DOHH2 (cell line): ENCODE measurements at regions not wholly inside any gene's neighbourhood (a gene's known extent, or its start where the extent isn't known, plus 50 kb on each side); places are given as distances from the start of the nearest gene placed in this dataset.

Experiments
- H3F3A ChIP-seq: fragments of 200-600 bp; sonication (generic), shearing (Covaris generic); 2 replicates; pipeline ENCODE4 v1.6.0; 2016; ENCODE audit warnings: antibody characterized with exemption, mild to moderate bottlenecking; ENCODE audit not compliant: control insufficient read depth, insufficient read depth
- H3K27ac ChIP-seq: fragments of 200-600 bp; sonication (generic); 2 replicates; pipeline ENCODE4 v1.5.1; 2014; ENCODE audit warnings: low read depth, mild to moderate bottlenecking, low read length, moderate library complexity
- H3K27me3 ChIP-seq: fragments of 200-600 bp; sonication (generic); 2 replicates; pipeline ENCODE4 v1.6.1; 2014; ENCODE audit warnings: mild to moderate bottlenecking, low read length, mixed read lengths; ENCODE audit not compliant: control insufficient read depth
- H3K36me3 ChIP-seq: fragments of 200-600 bp; sonication (generic); 2 replicates; pipeline ENCODE4 v1.6.1; 2014; ENCODE audit warnings: mild to moderate bottlenecking, low read length, moderate library complexity, mixed read lengths; ENCODE audit not compliant: control insufficient read depth
- H3K4me1 ChIP-seq: fragments of 200-600 bp; sonication (generic); 2 replicates; pipeline ENCODE4 v1.6.1; 2014; ENCODE audit warnings: mild to moderate bottlenecking, low read length, mixed read lengths; ENCODE audit not compliant: control insufficient read depth
- H3K4me2 ChIP-seq: fragments of 200-600 bp; sonication (generic); 2 replicates; pipeline ENCODE4 v1.6.0; 2014; ENCODE audit warnings: mild to moderate bottlenecking, low read length, moderate library complexity
- H3K4me3 ChIP-seq: fragments of 200-600 bp; sonication (generic); 2 replicates; pipeline ENCODE4 v1.5.1; 2014; ENCODE audit warnings: mild to moderate bottlenecking, low read length, mixed read lengths
- H3K79me2 ChIP-seq: fragments of 200-600 bp; sonication (generic); 2 replicates; pipeline ENCODE4 v1.6.1; 2014; ENCODE audit warnings: mild to moderate bottlenecking, low read length, mixed read lengths; ENCODE audit not compliant: control insufficient read depth
- H3K9me2 ChIP-seq: fragments of 200-600 bp; sonication (generic); replicated peaks from 2 replicates; pipeline ENCODE4 v1.6.1; 2014; ENCODE audit warnings: mild to moderate bottlenecking, low read length, mixed read lengths; ENCODE audit not compliant: control insufficient read depth
- H3K9me3 ChIP-seq: fragments of 200-600 bp; sonication (generic); 2 replicates; pipeline ENCODE4 v1.6.1; 2014; ENCODE audit warnings: antibody characterized with exemption, low read length, mixed read lengths; ENCODE audit not compliant: control insufficient read depth, insufficient read depth
- H4K20me1 ChIP-seq: fragments of 200-600 bp; sonication (generic); 2 replicates; pipeline ENCODE4 v1.6.0; 2014; ENCODE audit warnings: low read depth, mild to moderate bottlenecking, antibody characterized with exemption, low read length, moderate library complexity; ENCODE audit not compliant: control insufficient read depth, insufficient read depth
- CTCF ChIP-seq: fragments of 200-600 bp; sonication (generic); IDR thresholded peaks from one replicate; pipeline ENCODE4 v1.5.1; 2014; ENCODE audit warnings: antibody characterized with exemption, mild to moderate bottlenecking, low read depth, low read length; ENCODE audit not compliant: poor library complexity, severe bottlenecking
- EZH2phosphoT487 ChIP-seq: fragments of 200-600 bp; sonication (generic); IDR thresholded peaks from 2 replicates; pipeline ENCODE4 v1.6.1; 2017; ENCODE audit warnings: borderline replicate concordance, mild to moderate bottlenecking, antibody characterized with exemption, low read length, moderate library complexity, mixed read lengths

DNA sequence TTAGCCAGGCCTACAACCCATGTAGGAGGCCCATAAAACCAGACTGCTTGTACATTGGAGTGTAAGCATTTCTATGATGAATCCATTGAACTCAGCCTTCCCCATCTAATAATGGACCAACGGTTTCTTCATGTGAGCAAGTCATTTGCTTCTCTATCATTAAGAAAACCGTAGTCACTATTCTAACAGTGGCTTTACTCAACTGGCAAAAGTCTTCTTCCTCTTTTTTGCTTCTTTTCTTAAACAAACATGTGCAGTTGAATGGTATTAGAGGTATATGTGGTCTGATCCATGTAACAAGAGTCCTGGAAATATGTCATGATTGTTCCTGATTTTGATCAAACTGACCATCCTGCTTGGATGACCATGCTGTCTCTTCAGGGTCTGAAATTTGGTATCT, 132.4 kb upstream of the STXBP5 start:
- Histone ChIP-seq H3F3A (no peaks in the 10 kb centered on the region), H3K36me3 (no peaks in the 10 kb centered on the region), H3K79me2 (no peaks in the 10 kb centered on the region), H3K27me3 (no peaks in the 10 kb centered on the region), H3K27ac (no peak overlapping the region), H3K4me2 (no peak overlapping the region), H3K4me3 (no peak overlapping the region), H4K20me1 (no peaks in the 10 kb centered on the region), H3K4me1 (no peaks in the 10 kb centered on the region), H3K9me3 (no peaks in the 10 kb centered on the region), H3K9me2 (no peaks in the 10 kb centered on the region)
- no peak for TF ChIP-seq EZH2phosphoT487
- no peak for TF ChIP-seq CTCF

DNA sequence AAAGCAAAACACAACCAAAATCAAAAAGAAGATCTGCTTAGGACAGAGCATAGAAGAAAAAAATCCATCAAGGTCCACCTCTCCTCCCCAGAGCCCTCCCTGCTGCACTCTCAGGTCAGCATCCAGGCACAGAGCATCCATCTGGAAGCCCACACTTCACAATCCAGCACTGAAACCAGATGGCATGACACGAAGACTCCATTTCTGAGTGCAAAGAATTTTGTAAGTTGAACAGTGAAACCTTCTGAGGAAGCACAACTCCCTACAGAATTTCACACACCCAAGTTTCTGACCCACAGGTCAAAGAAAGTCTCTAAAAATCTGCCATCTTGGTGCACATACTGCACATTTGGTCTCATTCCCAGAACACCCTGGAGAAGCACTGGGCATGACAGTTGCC, 128.8 kb upstream of the STXBP5 start:
- TF ChIP-seq EZH2phosphoT487, result no peak
- TF ChIP-seq CTCF, result no peak
- Histone ChIP-seq H3K27ac (no peak overlapping the region), H3K9me3 (no peaks in the 10 kb centered on the region), H4K20me1 (no peaks in the 10 kb centered on the region), H3K79me2 (no peaks in the 10 kb centered on the region), H3F3A (no peaks in the 10 kb centered on the region), H3K4me1 (no peaks in the 10 kb centered on the region), H3K36me3 (no peaks in the 10 kb centered on the region), H3K4me3 (no peak overlapping the region), H3K27me3 (no peaks in the 10 kb centered on the region), H3K4me2 (no peak overlapping the region), H3K9me2 (no peaks in the 10 kb centered on the region)

GRCh38 chr6:147077251-147077650, 127.0 kb upstream of the STXBP5 start:
- Histone ChIP-seq H3K79me2 (no peaks in the 10 kb centered on the region), H4K20me1 (no peaks in the 10 kb centered on the region), H3K27me3 (no peaks in the 10 kb centered on the region), H3K9me3 (no peaks in the 10 kb centered on the region), H3K4me1 (no peaks in the 10 kb centered on the region), H3K9me2 (no peaks in the 10 kb centered on the region), H3K4me3 (no peak overlapping the region), H3K36me3 (no peaks in the 10 kb centered on the region), H3F3A (no peaks in the 10 kb centered on the region), H3K4me2 (no peak overlapping the region), H3K27ac (no peak overlapping the region)
- TF ChIP-seq CTCF (no peak), EZH2phosphoT487 (no peak)

DNA sequence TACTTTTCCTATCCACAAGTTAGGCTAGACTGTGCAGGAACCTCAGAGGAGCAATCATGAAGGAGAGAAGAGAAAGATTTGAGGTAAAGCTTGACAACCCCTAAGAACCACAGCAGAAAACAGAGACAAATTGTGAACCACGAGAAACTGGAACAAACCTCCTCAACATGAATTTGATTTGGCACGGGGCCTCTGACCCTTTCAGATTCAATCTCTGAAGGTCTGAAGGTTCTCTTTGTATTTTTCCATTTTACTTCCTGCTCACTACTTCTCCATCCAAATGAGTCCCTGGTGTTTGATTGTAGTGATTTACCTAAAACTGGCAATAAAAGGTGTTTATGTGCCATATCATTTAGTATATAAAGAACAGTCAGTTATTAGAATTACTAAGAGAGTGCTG, 126.1 kb upstream of the STXBP5 start:
- no peaks in the 10 kb centered on the region for H3K4me1 ChIP-seq
- TF ChIP-seq CTCF (no peak), EZH2phosphoT487 (no peak)
- no peaks in the 10 kb centered on the region for H3K36me3 ChIP-seq
- H3F3A ChIP-seq, result no peaks in the 10 kb centered on the region
- no peak overlapping the region for H3K4me3 ChIP-seq
- no peaks in the 10 kb centered on the region for H3K9me2 ChIP-seq
- H3K9me3 ChIP-seq, result no peaks in the 10 kb centered on the region
- H4K20me1 ChIP-seq, result no peaks in the 10 kb centered on the region
- no peak overlapping the region for H3K27ac ChIP-seq
- no peaks in the 10 kb centered on the region for H3K79me2 ChIP-seq
- no peak overlapping the region for H3K4me2 ChIP-seq
- no peaks in the 10 kb centered on the region for H3K27me3 ChIP-seq
